NT2/D1 (cell line): ENCODE measurements at regions not wholly inside any gene's neighbourhood (a gene's known extent, or its start where the extent isn't known, plus 50 kb on each side); places are given as distances from the start of the nearest gene placed in this dataset.

Experiments used
- YY1 ChIP-seq: IDR thresholded peaks from 2 replicates; pipeline ENCODE4 v1.6.1; 2011; ENCODE audit not compliant: insufficient read length, insufficient read depth
- ZNF274 ChIP-seq: IDR thresholded peaks from 2 replicates; pipeline ENCODE4 v1.6.1; 2011; ENCODE audit warnings: mild to moderate bottlenecking, low read depth, low read length

GRCh38 chr2:181224866-181225265 is 232.3 kb upstream of the ITGA4 start:
- no peak for TF ChIP-seq YY1
- no peak for TF ChIP-seq ZNF274
